GM18511 (cell line): ENCODE measurements at regions not wholly inside any gene's neighbourhood (a gene's known extent, or its start where the extent isn't known, plus 50 kb on each side); places are given as distances from the start of the nearest gene placed in this dataset.
"Not testable (repeated sequence)": the region's sequence is repeated elsewhere in the genome, so short reads cannot be mapped to it uniquely, and the experiment has no call there.

ENCODE experiments used
- ATAC-seq: cut with Tn5 transposase; IDR thresholded peaks from one replicate; pipeline ENCODE4 v1.9.1; 2021; ENCODE audit warnings: mild to moderate bottlenecking, moderate library complexity; ENCODE audit not compliant: unreplicated experiment

GRCh38 chr13:62278271-62278670 is 862.6 kb upstream of the PCDH20 start:
- ATAC-seq, result no peak

GRCh38 chr13:62251734-62252133 is 836.1 kb upstream of the PCDH20 start:
- no peak for ATAC-seq

- ATAC-seq, result no peak
Observed at GRCh38 chr13:62250501-62251201, 835.0 kb upstream of the PCDH20 start.

- no peak for ATAC-seq
Observed at GRCh38 chr13:62246581-62246980, 830.9 kb upstream of the PCDH20 start.

- no peak for ATAC-seq
Observed at GRCh38 chr13:62243106-62243505, 827.5 kb upstream of the PCDH20 start.

GRCh38 chr13:62234780-62235440 is 819.3 kb upstream of the PCDH20 start:
- ATAC-seq, result no peak

- no peak for ATAC-seq
Observed at GRCh38 chr13:62210951-62211350, 795.3 kb upstream of the PCDH20 start.

- ATAC-seq, result peak; percentile 89
Observed at GRCh38 chr13:62209529-62209928, 793.9 kb upstream of the PCDH20 start.

GRCh38 chr13:62207388-62207787 is 791.7 kb upstream of the PCDH20 start:
- ATAC-seq, result peak; percentile 23

GRCh38 chr13:62206165-62206564 is 790.5 kb upstream of the PCDH20 start:
- ATAC-seq, result no peak

- no peak for ATAC-seq
Observed at GRCh38 chr13:62205273-62205672, 789.6 kb upstream of the PCDH20 start.

GRCh38 chr13:62194371-62194770 is 778.7 kb upstream of the PCDH20 start:
- ATAC-seq, result no peak

- no peak for ATAC-seq
Observed at GRCh38 chr13:62193919-62194318, 778.3 kb upstream of the PCDH20 start.

- no peak for ATAC-seq
Observed at GRCh38 chr13:62185631-62186255, 770.1 kb upstream of the PCDH20 start.

GRCh38 chr13:62176051-62176450 is 760.4 kb upstream of the PCDH20 start:
- no peak for ATAC-seq

- ATAC-seq, result no peak
Observed at GRCh38 chr13:62173958-62174357, 758.3 kb upstream of the PCDH20 start.

GRCh38 chr13:62171697-62172096 is 756.0 kb upstream of the PCDH20 start:
- no peak for ATAC-seq

GRCh38 chr13:62168891-62169290 is 753.2 kb upstream of the PCDH20 start:
- no peak for ATAC-seq

- ATAC-seq, result no peak
Observed at GRCh38 chr13:62167650-62168172, 752.1 kb upstream of the PCDH20 start.

GRCh38 chr13:62162860-62163259 is 747.2 kb upstream of the PCDH20 start:
- ATAC-seq, result no peak

- ATAC-seq, result no peak
Observed at GRCh38 chr13:62158520-62158919, 742.9 kb upstream of the PCDH20 start.

GRCh38 chr13:62151724-62152123 is 736.1 kb upstream of the PCDH20 start:
- ATAC-seq, result not testable (repeated sequence)
